Esophagus squamous epithelium (tissue), 5 donors: ENCODE measurements at regions not wholly inside any gene's neighbourhood (a gene's known extent, or its start where the extent isn't known, plus 50 kb on each side); places are given as distances from the start of the nearest gene placed in this dataset.

Source experiments
- DNase-seq: peaks from one replicate; lab custom pipeline; 2025; lab: John Stamatoyannopoulos, UW
- H3K27ac ChIP-seq, 4 donors: fragments of 200-600 bp; sonication (generic); one replicate each; pipeline ENCODE4 v1.5.1; 2016 to 2019; ENCODE audit warnings: mild to moderate bottlenecking in 1 of 4
- H3K27me3 ChIP-seq, 4 donors: fragments of 200-600 bp; sonication (generic); 1 replicate in 3 of 4; 2 replicates in 1 of 4; pipeline versions ENCODE4 v1.5.1 to v1.6.0; 2017 to 2021; ENCODE audit warnings: antibody characterized with exemption in 1 of 4
- H3K36me3 ChIP-seq, 3 donors: fragments of 200-600 bp; sonication (generic); one replicate each; pipeline ENCODE4 v1.5.1; 2016 to 2019
- H3K4me1 ChIP-seq, 3 donors: fragments of 200-600 bp; sonication (generic); one replicate each; pipeline ENCODE4 v1.5.1; 2017 to 2019
- H3K4me3 ChIP-seq, 4 donors: fragments of 200-600 bp; sonication (generic); 1 replicate in 3 of 4; 2 replicates in 1 of 4; pipeline ENCODE4 v1.5.1; 2016 to 2019; ENCODE audit warnings: mild to moderate bottlenecking in 2 of 4, moderate library complexity in 1 of 4
- H3K9me3 ChIP-seq, 3 donors: fragments of 200-600 bp; sonication (generic); one replicate each; pipeline ENCODE4 v1.5.1; 2016 to 2019
- POLR2A ChIP-seq, 4 donors: fragments of 450-650 bp; IDR thresholded peaks; one replicate each; pipeline ENCODE4 v1.6.1; 2017; ENCODE audit warnings: antibody characterized with exemption in 4 of 4, mild to moderate bottlenecking in 4 of 4, moderate library complexity in 3 of 4
- WGBS, 2 donors: methylation state at CpG; one replicate each; pipeline ENCODE4 v1.1.5; 2018; 5-methylcytosine and 5-hydroxymethylcytosine counted together
- intact Hi-C: fragments of 100-400 bp; cut with DNase I; formaldehyde crosslinking; loops from one replicate; pipeline ENCODE4 v1.15.0; 2022
- TF ChIP-seq, protein P1 (sequence below), 6 experiments: fragments of 450-650 bp in 4 of 6; fragments of 200-600 bp in 2 of 6; sonication (generic) in 2 of 6; IDR thresholded peaks; one replicate each; pipeline ENCODE4 v1.5.1; 2016 to 2019; ENCODE audit warnings: antibody characterized with exemption in 6 of 6, mild to moderate bottlenecking in 4 of 6, moderate library complexity in 4 of 6
- donor health status: DM: yes; HTN: yes; CAD: no.

DNA sequence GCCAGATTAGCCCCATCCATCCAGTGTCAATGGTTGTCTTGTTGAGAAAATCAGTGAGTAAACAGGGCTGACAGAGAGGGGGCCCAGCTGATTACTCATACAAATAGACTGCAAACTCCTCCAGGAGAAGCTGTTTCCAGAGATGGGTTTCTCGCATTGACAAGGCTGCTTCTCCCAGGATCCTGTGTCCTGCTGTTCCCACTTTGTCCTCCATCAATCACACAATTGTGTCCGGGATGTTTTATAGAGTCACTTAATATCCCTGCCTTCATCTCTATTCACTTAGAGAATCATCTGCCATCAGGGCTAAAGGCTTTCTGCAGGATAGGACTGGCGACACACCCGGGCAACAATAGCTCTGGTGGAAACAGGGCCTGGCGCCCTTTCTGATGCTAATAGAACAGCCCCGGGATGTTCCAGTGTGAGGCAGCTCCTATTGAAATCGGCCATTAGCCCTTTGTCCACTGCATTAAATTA, 71.7 kb upstream of the TBCA start:
- Histone ChIP-seq H3K36me3 (no peaks in the 10 kb centered on the region), H3K9me3 (no peaks in the 10 kb centered on the region), H3K4me3 (no peak overlapping the region), H3K4me1 (peaks cover 3 to 36% (median 8%) of the 10 kb centered on the region in 3 donors), H3K27me3 (peaks cover 0 to 66% (median 0%) of the 10 kb centered on the region in 4 donors), H3K27ac (no peak overlapping the region)
- WGBS, 2 donors: 76 to 78% methylated on average over 6 to 7 of the region's 7 CpGs
- TF ChIP-seq, protein P1, sequence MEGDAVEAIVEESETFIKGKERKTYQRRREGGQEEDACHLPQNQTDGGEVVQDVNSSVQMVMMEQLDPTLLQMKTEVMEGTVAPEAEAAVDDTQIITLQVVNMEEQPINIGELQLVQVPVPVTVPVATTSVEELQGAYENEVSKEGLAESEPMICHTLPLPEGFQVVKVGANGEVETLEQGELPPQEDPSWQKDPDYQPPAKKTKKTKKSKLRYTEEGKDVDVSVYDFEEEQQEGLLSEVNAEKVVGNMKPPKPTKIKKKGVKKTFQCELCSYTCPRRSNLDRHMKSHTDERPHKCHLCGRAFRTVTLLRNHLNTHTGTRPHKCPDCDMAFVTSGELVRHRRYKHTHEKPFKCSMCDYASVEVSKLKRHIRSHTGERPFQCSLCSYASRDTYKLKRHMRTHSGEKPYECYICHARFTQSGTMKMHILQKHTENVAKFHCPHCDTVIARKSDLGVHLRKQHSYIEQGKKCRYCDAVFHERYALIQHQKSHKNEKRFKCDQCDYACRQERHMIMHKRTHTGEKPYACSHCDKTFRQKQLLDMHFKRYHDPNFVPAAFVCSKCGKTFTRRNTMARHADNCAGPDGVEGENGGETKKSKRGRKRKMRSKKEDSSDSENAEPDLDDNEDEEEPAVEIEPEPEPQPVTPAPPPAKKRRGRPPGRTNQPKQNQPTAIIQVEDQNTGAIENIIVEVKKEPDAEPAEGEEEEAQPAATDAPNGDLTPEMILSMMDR (IDR thresholded peaks at IDR 0.05): no peak
- no peak for TF ChIP-seq POLR2A (IDR thresholded peaks at IDR 0.05)
- DNase-seq: no peak
- intact Hi-C loops: no loop called here

GRCh38 chr5:77847129-77847460, 71.0 kb upstream of the TBCA start:
- H3K27ac ChIP-seq: no peak overlapping the region
- H3K4me3 ChIP-seq: no peak overlapping the region
- no peaks in the 10 kb centered on the region for H3K9me3 ChIP-seq
- no peak for DNase-seq
- peaks cover 0 to 62% (median 0%) of the 10 kb centered on the region in 4 donors for H3K27me3 ChIP-seq
- H3K36me3 ChIP-seq: no peaks in the 10 kb centered on the region
- no peak for TF ChIP-seq POLR2A (IDR thresholded peaks at IDR 0.05)
- TF ChIP-seq, protein P1 (IDR thresholded peaks at IDR 0.05): no peak
- peaks cover 3 to 29% (median 8%) of the 10 kb centered on the region in 3 donors for H3K4me1 ChIP-seq
- intact Hi-C loops: no loop called here
- WGBS, 2 donors: 75 to 86% methylated on average over 9 of the region's 9 CpGs

GRCh38 chr5:77846422-77847128, 70.4 kb upstream of the TBCA start:
- no peak for DNase-seq
- no peak overlapping the region for H3K4me3 ChIP-seq
- peaks cover 0 to 57% (median 0%) of the 10 kb centered on the region in 4 donors for H3K27me3 ChIP-seq
- WGBS, 2 donors: 81 to 83% methylated on average over 16 to 23 of the region's 29 CpGs
- no peak overlapping the region for H3K27ac ChIP-seq
- TF ChIP-seq, protein P1 (IDR thresholded peaks at IDR 0.05): no peak
- TF ChIP-seq POLR2A (IDR thresholded peaks at IDR 0.05): no peak
- H3K9me3 ChIP-seq: no peaks in the 10 kb centered on the region
- intact Hi-C loops: no loop called here
- H3K36me3 ChIP-seq: no peaks in the 10 kb centered on the region
- peaks cover 3 to 23% (median 4%) of the 10 kb centered on the region in 3 donors for H3K4me1 ChIP-seq

DNA sequence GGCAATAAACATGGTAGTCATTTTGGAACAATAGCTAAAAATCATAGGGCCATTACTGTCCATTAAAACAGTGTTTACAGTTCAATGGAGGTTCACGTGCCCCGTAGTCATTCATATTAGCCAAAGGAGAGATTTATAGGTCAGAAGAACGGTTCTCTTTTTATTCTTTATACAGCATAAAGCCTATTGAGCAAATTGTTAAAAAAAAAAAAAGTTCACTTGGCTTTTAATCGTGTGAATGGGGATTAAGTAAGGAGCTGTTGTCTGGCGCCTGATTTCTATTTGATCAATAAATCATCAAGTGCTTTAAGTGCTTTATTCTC, 69.1 kb upstream of the TBCA start:
- Histone ChIP-seq H3K9me3 (no peaks in the 10 kb centered on the region), H3K4me1 (peaks cover 0 to 16% (median 3%) of the 10 kb centered on the region in 3 donors), H3K36me3 (no peaks in the 10 kb centered on the region), H3K27me3 (peaks cover 0 to 44% (median 0%) of the 10 kb centered on the region in 4 donors), H3K4me3 (no peak overlapping the region), H3K27ac (no peak overlapping the region)
- DNase-seq: no peak
- intact Hi-C loops: no loop called here
- TF ChIP-seq, protein P1 (IDR thresholded peaks at IDR 0.05): no peak
- TF ChIP-seq POLR2A (IDR thresholded peaks at IDR 0.05): no peak
- 78 to 84% methylated on average over 5 of the region's 5 CpGs for WGBS, 2 donors

GRCh38 chr5:77844623-77845323, 68.6 kb upstream of the TBCA start:
- no peak for DNase-seq
- peaks cover 0 to 16% (median 3%) of the 10 kb centered on the region in 3 donors for H3K4me1 ChIP-seq
- H3K27me3 ChIP-seq: peaks cover 0 to 44% (median 0%) of the 10 kb centered on the region in 4 donors
- intact Hi-C loops: no loop called here
- no peaks in the 10 kb centered on the region for H3K36me3 ChIP-seq
- peak overlapping the region; percentile 24 to 64 (median 40) for H3K4me3 ChIP-seq
- WGBS, 2 donors: 12 to 14% methylated on average over 38 to 39 of the region's 48 CpGs
- no peak for TF ChIP-seq POLR2A (IDR thresholded peaks at IDR 0.05)
- TF ChIP-seq, protein P1 (IDR thresholded peaks at IDR 0.05): no peak
- H3K27ac ChIP-seq: peak overlapping the region in 1 of 4 donors; percentile 6
- H3K9me3 ChIP-seq: no peaks in the 10 kb centered on the region
